H9 (cell line): ENCODE measurements at regions not wholly inside any gene's neighbourhood (a gene's known extent, or its start where the extent isn't known, plus 50 kb on each side); places are given as distances from the start of the nearest gene placed in this dataset.

ENCODE experiments used
- DNase-seq: peaks from one replicate; pipeline ENCODE4 v3.0.0-alpha.2; 2017
- H2AFZ ChIP-seq: one replicate; pipeline ENCODE4 v1.6.1; 2013; ENCODE audit warnings: mild to moderate bottlenecking, low read length, control low read depth, moderate library complexity
- H2AK5ac ChIP-seq: 2 replicates; pipeline ENCODE4 v1.6.1; 2013; ENCODE audit warnings: low read length, control low read depth, mixed read lengths; ENCODE audit not compliant: insufficient read length
- H2BK120ac ChIP-seq: one replicate; pipeline ENCODE4 v1.6.1; 2013; ENCODE audit warnings: low read depth, mild to moderate bottlenecking, low read length, control low read depth, inconsistent platforms; ENCODE audit not compliant: poor library complexity, severe bottlenecking
- H2BK12ac ChIP-seq: 2 replicates; pipeline ENCODE4 v1.6.1; 2013; ENCODE audit warnings: low read length, control low read depth, mixed read lengths, low read depth; ENCODE audit not compliant: insufficient read length
- H2BK15ac ChIP-seq: 2 replicates; pipeline ENCODE4 v1.6.1; 2013; ENCODE audit warnings: low read depth, low read length, control low read depth
- H2BK20ac ChIP-seq: one replicate; pipeline ENCODE4 v1.6.1; 2013; ENCODE audit warnings: low read depth, mild to moderate bottlenecking, low read length, control low read depth, inconsistent platforms; ENCODE audit not compliant: poor library complexity, severe bottlenecking
- H2BK5ac ChIP-seq: 2 replicates; pipeline ENCODE4 v1.6.1; 2013; ENCODE audit warnings: low read length, control low read depth, mixed read lengths; ENCODE audit not compliant: insufficient read length
- H3K14ac ChIP-seq: 2 replicates; pipeline ENCODE4 v1.6.1; 2013; ENCODE audit warnings: low read length, control low read depth; ENCODE audit not compliant: insufficient read depth
- H3K18ac ChIP-seq: 2 replicates; pipeline ENCODE4 v1.6.1; 2013; ENCODE audit warnings: low read depth, mild to moderate bottlenecking, mixed read lengths, low read length, control low read depth; ENCODE audit not compliant: insufficient read length
- H3K23ac ChIP-seq: 2 replicates; pipeline ENCODE4 v1.6.1; 2013; ENCODE audit warnings: low read length, control low read depth, mixed read lengths, low read depth; ENCODE audit not compliant: insufficient read length
- H3K23me2 ChIP-seq: 2 replicates; pipeline ENCODE4 v1.6.1; 2013; ENCODE audit warnings: low read depth, mild to moderate bottlenecking, mixed read lengths, low read length, control low read depth; ENCODE audit not compliant: insufficient read length, poor library complexity, severe bottlenecking
- H3K27ac ChIP-seq: 2 replicates; pipeline ENCODE4 v1.5.1; 2013; ENCODE audit warnings: low read length, control low read depth, mixed read lengths, low read depth; ENCODE audit not compliant: insufficient read length
- H3K27me3 ChIP-seq: 2 replicates; pipeline ENCODE4 v1.6.1; 2013; ENCODE audit warnings: low read length, control low read depth, inconsistent platforms; ENCODE audit not compliant: insufficient read depth
- H3K4ac ChIP-seq: 2 replicates; pipeline ENCODE4 v1.6.1; 2013; ENCODE audit warnings: low read depth, mild to moderate bottlenecking, control low read depth, inconsistent platforms, low read length, moderate library complexity
- H3K4me1 ChIP-seq: 2 replicates; pipeline ENCODE4 v1.6.1; 2013; ENCODE audit warnings: low read length, control low read depth, inconsistent platforms; ENCODE audit not compliant: insufficient read depth
- H3K4me2 ChIP-seq: 2 replicates; pipeline ENCODE4 v1.6.1; 2013; ENCODE audit warnings: low read length, control low read depth, mixed read lengths; ENCODE audit not compliant: insufficient read length, insufficient read depth
- H3K56ac ChIP-seq: 2 replicates; pipeline ENCODE4 v1.6.1; 2013; ENCODE audit warnings: low read depth, mild to moderate bottlenecking, mixed read lengths, low read length, control low read depth; ENCODE audit not compliant: insufficient read length
- H3K79me1 ChIP-seq: 2 replicates; pipeline ENCODE4 v1.6.1; 2013; ENCODE audit warnings: low read depth, mild to moderate bottlenecking, moderate library complexity, low read length, control low read depth, inconsistent platforms; ENCODE audit not compliant: insufficient read depth, poor library complexity, severe bottlenecking
- H3K79me2 ChIP-seq: 2 replicates; pipeline ENCODE4 v1.6.1; 2013; ENCODE audit warnings: low read length, control low read depth, inconsistent platforms; ENCODE audit not compliant: insufficient read depth
- H3K9ac ChIP-seq: 2 replicates; pipeline ENCODE4 v1.6.1; 2013; ENCODE audit warnings: low read length, control low read depth, mixed read lengths; ENCODE audit not compliant: insufficient read length; ENCODE audit errors: extremely low read depth
- H3K9me3 ChIP-seq: one replicate; pipeline ENCODE4 v1.6.1; 2013; ENCODE audit warnings: low read depth, low read length, inconsistent platforms; ENCODE audit not compliant: control insufficient read depth
- H3T11ph ChIP-seq: one replicate; pipeline ENCODE4 v1.6.1; 2013; ENCODE audit warnings: mild to moderate bottlenecking, low read length, control low read depth, inconsistent platforms
- H4K20me1 ChIP-seq: one replicate; pipeline ENCODE4 v1.6.1; 2013; ENCODE audit not compliant: control insufficient read depth, insufficient read length, insufficient read depth
- H4K5ac ChIP-seq: 2 replicates; pipeline ENCODE4 v1.6.1; 2013; ENCODE audit warnings: low read depth, mild to moderate bottlenecking, mixed read lengths, low read length, control low read depth; ENCODE audit not compliant: insufficient read length
- H4K8ac ChIP-seq: replicated peaks from 2 replicates; pipeline ENCODE4 v1.6.1; 2013; ENCODE audit warnings: low read length, control low read depth, mixed read lengths, low read depth; ENCODE audit not compliant: insufficient read length
- H4K91ac ChIP-seq: 2 replicates; pipeline ENCODE4 v1.6.1; 2013; ENCODE audit warnings: low read depth, mild to moderate bottlenecking, moderate library complexity, mixed read lengths, low read length, control low read depth; ENCODE audit not compliant: insufficient read length
- H3K27ac Mint-ChIP-seq, 3 experiments: 2 replicates in 2 of 3; 3 replicates in 1 of 3; pipeline ENCODE4 v1.8.0; 2020 to 2021; ENCODE audit warnings: mixed read lengths in 3 of 3, mild to moderate bottlenecking in 1 of 3, moderate library complexity in 1 of 3
- H3K27me3 Mint-ChIP-seq: 2 replicates; pipeline ENCODE4 v1.8.0; 2021; ENCODE audit warnings: low read depth, mild to moderate bottlenecking, moderate library complexity, mixed read lengths
- H3K36me3 Mint-ChIP-seq, 3 experiments: 2 replicates in 2 of 3; 3 replicates in 1 of 3; pipeline ENCODE4 v1.8.0; 2020 to 2021; ENCODE audit warnings: low read depth in 3 of 3, mixed read lengths in 3 of 3; ENCODE audit not compliant: insufficient read depth in 1 of 3
- H3K4me1 Mint-ChIP-seq, 2 experiments: 2 replicates each; pipeline ENCODE4 v1.8.0; 2020; ENCODE audit warnings: mixed read lengths in 2 of 2
- H3K4me3 Mint-ChIP-seq, 2 experiments: 2 replicates in 1 of 2; 3 replicates in 1 of 2; pipeline ENCODE4 v1.8.0; 2020 to 2021; ENCODE audit warnings: mild to moderate bottlenecking in 2 of 2, mixed read lengths in 2 of 2, moderate library complexity in 1 of 2
- H3K9me3 Mint-ChIP-seq, 2 experiments: 2 replicates in 1 of 2; 3 replicates in 1 of 2; pipeline ENCODE4 v1.8.0; 2020; ENCODE audit warnings: mild to moderate bottlenecking in 2 of 2, mixed read lengths in 2 of 2, moderate library complexity in 1 of 2
- WGBS: extraction: QIAGEN DNeasy Blood & Tissue Kit; methylation state at CpG from one replicate; pipeline ENCODE4 v1.1.7; 2013; ENCODE audit warnings: missing lambda C conversion rate, low lambda C conversion rate, mixed read lengths; ENCODE audit not compliant: insufficient read length; ENCODE audit errors: extremely low coverage; 5-methylcytosine and 5-hydroxymethylcytosine counted together
- TF ChIP-seq, protein P1 (sequence below): fragments of 200-600 bp; sonication (generic); conservative IDR thresholded peaks from 3 replicates; pipeline ENCODE4 v1.8.0; 2021; ENCODE audit warnings: antibody characterized with exemption, mild to moderate bottlenecking

DNA sequence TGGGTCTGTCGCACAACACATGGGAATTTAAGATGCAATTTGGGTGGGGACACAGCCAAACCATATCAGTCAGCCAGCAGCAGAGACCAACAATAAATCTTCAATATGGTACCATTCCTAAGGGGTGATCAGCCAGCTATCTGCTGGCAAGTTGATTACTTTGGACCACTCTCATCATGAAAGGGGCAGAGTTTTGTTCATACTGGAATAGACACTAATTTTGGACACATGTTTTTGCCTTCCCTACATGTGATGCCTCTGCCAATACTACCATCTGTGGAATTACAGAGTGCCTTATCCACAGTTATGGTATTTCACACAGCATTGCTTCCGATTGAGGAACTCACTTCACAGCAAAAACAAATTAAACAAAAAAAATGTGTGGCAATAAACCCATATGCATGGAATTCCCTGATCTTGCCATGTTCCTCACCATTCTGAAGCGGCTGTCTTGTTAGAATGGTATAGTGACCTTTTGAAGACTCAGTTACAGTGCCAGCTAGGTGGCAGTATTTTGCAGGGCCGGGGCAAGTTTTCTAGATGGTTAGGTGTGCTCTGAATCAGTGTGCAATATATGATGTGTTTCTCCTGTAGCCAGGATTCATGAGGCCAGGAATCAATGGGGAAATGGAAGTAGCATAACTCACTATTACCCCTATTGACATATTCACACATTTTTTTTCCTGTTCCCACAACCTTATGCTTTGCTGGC, 179.0 kb upstream of the IGF1 start:
- H3K9me3 Mint-ChIP-seq = peaks cover 28 to 41% of the 10 kb centered on the region in 2 experiments
- no peak overlapping the region for H4K8ac ChIP-seq
- peaks cover 14 to 26% (median 22%) of the 10 kb centered on the region in 3 experiments for H3K36me3 Mint-ChIP-seq
- no peaks in the 10 kb centered on the region for H3K27me3 Mint-ChIP-seq
- H3K4me1 Mint-ChIP-seq = no peaks in the 10 kb centered on the region
- no CpG with 5 or more reads among the region's 4 CpGs for WGBS
- H2AK5ac ChIP-seq = no peak overlapping the region
- no peaks in the 10 kb centered on the region for H3K79me1 ChIP-seq
- H2BK120ac ChIP-seq = no peak overlapping the region
- no peaks in the 10 kb centered on the region for H4K20me1 ChIP-seq
- no peak overlapping the region for H3T11ph ChIP-seq
- H3K14ac ChIP-seq = no peak overlapping the region
- H3K23ac ChIP-seq = no peak overlapping the region
- H3K4me3 Mint-ChIP-seq = no peak overlapping the region
- no peaks in the 10 kb centered on the region for H3K23me2 ChIP-seq
- peaks cover 9% of the 10 kb centered on the region for H3K9me3 ChIP-seq
- no peak overlapping the region for H2BK15ac ChIP-seq
- H3K27ac ChIP-seq = no peak overlapping the region
- H3K27ac Mint-ChIP-seq = no peak overlapping the region
- H3K4me2 ChIP-seq = no peak overlapping the region
- H2BK5ac ChIP-seq = no peak overlapping the region
- H3K79me2 ChIP-seq = no peaks in the 10 kb centered on the region
- no peak overlapping the region for H3K9ac ChIP-seq
- no peaks in the 10 kb centered on the region for H3K27me3 ChIP-seq
- no peak overlapping the region for H2AFZ ChIP-seq
- no peak overlapping the region for H2BK20ac ChIP-seq
- H3K56ac ChIP-seq = no peak overlapping the region
- no peak overlapping the region for H2BK12ac ChIP-seq
- TF ChIP-seq, protein P1, sequence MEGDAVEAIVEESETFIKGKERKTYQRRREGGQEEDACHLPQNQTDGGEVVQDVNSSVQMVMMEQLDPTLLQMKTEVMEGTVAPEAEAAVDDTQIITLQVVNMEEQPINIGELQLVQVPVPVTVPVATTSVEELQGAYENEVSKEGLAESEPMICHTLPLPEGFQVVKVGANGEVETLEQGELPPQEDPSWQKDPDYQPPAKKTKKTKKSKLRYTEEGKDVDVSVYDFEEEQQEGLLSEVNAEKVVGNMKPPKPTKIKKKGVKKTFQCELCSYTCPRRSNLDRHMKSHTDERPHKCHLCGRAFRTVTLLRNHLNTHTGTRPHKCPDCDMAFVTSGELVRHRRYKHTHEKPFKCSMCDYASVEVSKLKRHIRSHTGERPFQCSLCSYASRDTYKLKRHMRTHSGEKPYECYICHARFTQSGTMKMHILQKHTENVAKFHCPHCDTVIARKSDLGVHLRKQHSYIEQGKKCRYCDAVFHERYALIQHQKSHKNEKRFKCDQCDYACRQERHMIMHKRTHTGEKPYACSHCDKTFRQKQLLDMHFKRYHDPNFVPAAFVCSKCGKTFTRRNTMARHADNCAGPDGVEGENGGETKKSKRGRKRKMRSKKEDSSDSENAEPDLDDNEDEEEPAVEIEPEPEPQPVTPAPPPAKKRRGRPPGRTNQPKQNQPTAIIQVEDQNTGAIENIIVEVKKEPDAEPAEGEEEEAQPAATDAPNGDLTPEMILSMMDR = peak; percentile 53
- H3K4me1 ChIP-seq = no peaks in the 10 kb centered on the region
- no peak for DNase-seq
- no peak overlapping the region for H4K5ac ChIP-seq
- no peak overlapping the region for H3K4ac ChIP-seq
- H4K91ac ChIP-seq = no peak overlapping the region
- H3K18ac ChIP-seq = no peak overlapping the region
